HCT116 (cell line): ENCODE measurements at regions not wholly inside any gene's neighbourhood (a gene's known extent, or its start where the extent isn't known, plus 50 kb on each side); places are given as distances from the start of the nearest gene placed in this dataset.
"Not testable (repeated sequence)": the region's sequence is repeated elsewhere in the genome, so short reads cannot be mapped to it uniquely, and the experiment has no call there.

ENCODE experiments used
- EGR1 ChIP-seq: IDR thresholded peaks from 2 replicates; pipeline ENCODE4 v1.6.1; 2012; ENCODE audit warnings: low read depth
- EZH2 ChIP-seq: fragments of 200-600 bp; sonication (generic); IDR thresholded peaks from 2 replicates; pipeline ENCODE4 v1.6.1; 2017; ENCODE audit warnings: antibody characterized with exemption, mixed run types
- EZH2phosphoT487 ChIP-seq: fragments of 200-600 bp; IDR thresholded peaks from 2 replicates; pipeline ENCODE4 v1.6.1; 2018; ENCODE audit warnings: antibody characterized with exemption, borderline replicate concordance
- REST ChIP-seq: IDR thresholded peaks from 2 replicates; pipeline ENCODE4 v1.6.1; 2012; ENCODE audit warnings: low read depth
- TCF7L2 ChIP-seq: IDR thresholded peaks from 2 replicates; pipeline ENCODE4 v1.7.0; 2011; ENCODE audit warnings: borderline replicate concordance, inconsistent platforms; ENCODE audit not compliant: insufficient read depth, insufficient read length; ENCODE audit errors: extremely low read depth

GRCh38 chr14:19127664-19128435, 160.6 kb downstream of the POTEM start:
- TF ChIP-seq EZH2phosphoT487, TCF7L2, REST, EGR1, EZH2: not testable (repeated sequence)
